ENCODE measurements at regions not wholly inside any gene's neighbourhood (a gene's known extent, or its start where the extent isn't known, plus 50 kb on each side); places are given as distances from the start of the nearest gene placed in this dataset.
"Not testable (repeated sequence)": the region's sequence is repeated elsewhere in the genome, so short reads cannot be mapped to it uniquely, and the experiment has no call there.

DNA sequence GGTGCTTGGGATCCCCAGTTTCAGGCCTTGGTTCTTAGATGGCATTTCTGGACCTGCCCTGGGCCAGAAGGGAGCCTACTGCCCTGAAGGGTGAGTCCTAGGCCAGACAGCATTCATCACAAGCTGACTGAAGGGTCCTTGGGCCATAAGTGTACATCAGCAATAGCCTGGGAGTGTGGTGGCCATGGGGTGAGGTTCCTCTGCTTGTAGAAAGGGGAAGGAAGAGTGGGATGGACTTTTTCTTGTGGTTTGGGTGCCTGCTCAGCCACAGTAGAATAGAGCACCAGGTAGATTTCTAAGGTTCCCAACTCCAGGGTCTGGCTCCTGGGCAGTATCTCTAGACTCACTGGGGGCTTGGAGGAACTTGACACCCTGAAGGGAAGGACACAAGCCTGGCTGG is 95.2 kb upstream of the PHF24 start:
- no peak for ATAC-seq
- TF ChIP-seq, protein P1, sequence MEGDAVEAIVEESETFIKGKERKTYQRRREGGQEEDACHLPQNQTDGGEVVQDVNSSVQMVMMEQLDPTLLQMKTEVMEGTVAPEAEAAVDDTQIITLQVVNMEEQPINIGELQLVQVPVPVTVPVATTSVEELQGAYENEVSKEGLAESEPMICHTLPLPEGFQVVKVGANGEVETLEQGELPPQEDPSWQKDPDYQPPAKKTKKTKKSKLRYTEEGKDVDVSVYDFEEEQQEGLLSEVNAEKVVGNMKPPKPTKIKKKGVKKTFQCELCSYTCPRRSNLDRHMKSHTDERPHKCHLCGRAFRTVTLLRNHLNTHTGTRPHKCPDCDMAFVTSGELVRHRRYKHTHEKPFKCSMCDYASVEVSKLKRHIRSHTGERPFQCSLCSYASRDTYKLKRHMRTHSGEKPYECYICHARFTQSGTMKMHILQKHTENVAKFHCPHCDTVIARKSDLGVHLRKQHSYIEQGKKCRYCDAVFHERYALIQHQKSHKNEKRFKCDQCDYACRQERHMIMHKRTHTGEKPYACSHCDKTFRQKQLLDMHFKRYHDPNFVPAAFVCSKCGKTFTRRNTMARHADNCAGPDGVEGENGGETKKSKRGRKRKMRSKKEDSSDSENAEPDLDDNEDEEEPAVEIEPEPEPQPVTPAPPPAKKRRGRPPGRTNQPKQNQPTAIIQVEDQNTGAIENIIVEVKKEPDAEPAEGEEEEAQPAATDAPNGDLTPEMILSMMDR (IDR thresholded peaks at IDR 0.05) = no peak
- H3K9me3 ChIP-seq = no peaks in the 10 kb centered on the region
- H3K4me3 ChIP-seq = no peak overlapping the region
- no peaks in the 10 kb centered on the region for H3K36me3 ChIP-seq
- intact Hi-C loops (cut with DNase I) = no loop called here
- no peaks in the 10 kb centered on the region for H3K27me3 ChIP-seq
- no peaks in the 10 kb centered on the region for H3K4me1 ChIP-seq
- DNase-seq = no peak
- no peak overlapping the region for H3K27ac ChIP-seq

DNA sequence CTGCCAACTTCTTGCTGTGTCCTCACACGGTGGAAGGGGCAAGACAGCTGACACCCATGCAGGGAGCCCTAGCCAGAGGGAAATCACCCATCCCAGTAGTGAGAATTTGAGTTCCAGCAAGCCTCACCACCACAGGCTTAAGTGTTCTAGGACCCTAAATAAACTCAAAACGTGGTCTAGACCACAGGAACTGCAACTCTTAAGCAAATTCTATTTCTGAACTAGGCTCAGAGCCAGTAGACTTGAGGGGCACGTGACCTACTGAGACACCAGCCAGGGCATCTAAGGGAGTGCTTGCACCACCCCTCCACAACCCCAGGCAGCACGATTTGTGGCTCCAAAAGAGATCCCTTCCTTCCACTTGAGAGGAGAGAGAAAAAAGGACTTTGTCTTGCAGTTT is 96.0 kb upstream of the PHF24 start:
- H3K4me1 ChIP-seq = no peaks in the 10 kb centered on the region
- no peak for DNase-seq
- no peak for ATAC-seq
- H3K9me3 ChIP-seq = no peaks in the 10 kb centered on the region
- no peaks in the 10 kb centered on the region for H3K36me3 ChIP-seq
- intact Hi-C loops (cut with DNase I) = no loop called here
- H3K27ac ChIP-seq = no peak overlapping the region
- H3K4me3 ChIP-seq = no peak overlapping the region
- TF ChIP-seq, protein P1 (IDR thresholded peaks at IDR 0.05) = no peak
- H3K27me3 ChIP-seq = no peaks in the 10 kb centered on the region

DNA sequence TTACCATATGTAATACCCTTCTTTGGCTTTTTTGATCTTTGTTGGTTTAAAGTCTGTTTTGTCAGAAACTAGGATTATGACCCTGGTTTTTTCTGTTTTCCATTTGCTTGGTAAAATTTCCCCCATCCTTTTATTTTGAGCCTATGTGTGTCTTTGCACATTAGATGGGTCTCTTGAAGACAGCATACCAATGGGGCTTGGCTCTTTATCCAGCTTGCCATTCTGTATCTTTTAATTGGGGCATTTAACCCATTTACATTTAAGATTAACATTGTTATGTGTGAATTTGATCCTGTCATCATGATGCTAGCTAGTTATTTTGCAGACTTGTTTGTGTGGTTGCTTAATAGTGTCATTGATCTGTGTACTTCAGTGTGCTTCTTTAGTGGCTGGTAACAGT is 103.1 kb upstream of the PHF24 start:
- H3K27ac ChIP-seq; ATAC-seq; H3K4me1 ChIP-seq; H3K36me3 ChIP-seq; intact Hi-C loops (cut with DNase I); H3K4me3 ChIP-seq; DNase-seq; H3K27me3 ChIP-seq: not testable (repeated sequence)
- H3K9me3 ChIP-seq = peaks cover 12% of the 10 kb centered on the region

DNA sequence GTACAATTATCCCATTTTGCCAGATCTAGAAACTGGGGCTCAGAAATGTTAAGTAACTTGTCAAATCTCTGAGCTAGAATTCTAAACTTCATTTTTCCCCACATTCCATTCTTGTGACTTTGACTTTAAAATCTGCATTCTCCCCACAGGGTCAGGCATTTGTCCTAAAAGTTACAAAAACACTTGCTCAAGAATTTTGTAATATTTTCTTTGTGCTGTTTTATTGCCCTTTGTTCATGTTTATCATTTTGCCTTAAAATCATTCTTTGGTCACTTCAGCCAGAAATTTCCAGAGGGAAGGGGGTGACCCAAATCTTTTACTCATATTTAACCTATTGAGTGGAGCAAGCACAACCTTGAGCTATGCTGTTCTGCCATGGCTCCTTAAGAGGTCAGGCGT is 120.1 kb upstream of the CCL21 start:
- intact Hi-C loops (cut with DNase I) = no loop called here
- ATAC-seq = no peak
- no peaks in the 10 kb centered on the region for H3K27me3 ChIP-seq
- no peaks in the 10 kb centered on the region for H3K4me1 ChIP-seq
- no peak for DNase-seq
- H3K27ac ChIP-seq = no peak overlapping the region
- TF ChIP-seq, protein P1 (IDR thresholded peaks at IDR 0.05) = no peak
- H3K9me3 ChIP-seq = no peaks in the 10 kb centered on the region
- H3K36me3 ChIP-seq = no peaks in the 10 kb centered on the region
- H3K4me3 ChIP-seq = no peak overlapping the region

DNA sequence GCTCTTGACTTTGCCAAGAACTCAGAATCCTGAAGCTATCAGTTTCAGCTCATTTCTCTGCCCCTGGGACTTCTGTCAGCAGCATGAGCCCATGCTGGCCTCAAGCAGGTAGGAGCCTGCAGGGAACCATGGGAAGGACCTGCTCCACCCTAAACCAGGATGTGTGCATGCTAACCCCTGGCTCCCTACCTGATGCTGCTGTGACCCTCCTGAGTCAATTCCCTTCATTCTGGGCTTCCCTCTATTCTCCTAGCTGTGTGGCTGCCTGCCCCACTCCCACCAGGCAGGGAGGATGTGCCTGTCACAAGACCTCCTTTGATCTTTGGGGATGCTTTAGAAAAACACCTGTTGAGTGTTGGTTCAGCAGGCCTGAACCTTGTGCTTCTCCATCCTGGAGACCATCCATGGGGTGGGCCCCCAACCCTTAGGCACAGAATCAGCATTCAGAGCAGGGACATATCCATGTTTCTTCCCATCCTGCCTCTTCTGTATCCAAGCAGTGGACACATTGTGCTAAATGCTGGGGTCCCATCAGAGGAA is 117.1 kb upstream of the CCL21 start:
- Histone ChIP-seq H3K27me3 (no peaks in the 10 kb centered on the region), H3K27ac (no peak overlapping the region), H3K9me3 (no peaks in the 10 kb centered on the region), H3K36me3 (no peaks in the 10 kb centered on the region), H3K4me3 (no peak overlapping the region), H3K4me1 (no peaks in the 10 kb centered on the region)
- DNase-seq (no peak), ATAC-seq (no peak)
- TF ChIP-seq, protein P1 (IDR thresholded peaks at IDR 0.05) = no peak
- intact Hi-C loops (cut with DNase I) = no loop called here

DNA sequence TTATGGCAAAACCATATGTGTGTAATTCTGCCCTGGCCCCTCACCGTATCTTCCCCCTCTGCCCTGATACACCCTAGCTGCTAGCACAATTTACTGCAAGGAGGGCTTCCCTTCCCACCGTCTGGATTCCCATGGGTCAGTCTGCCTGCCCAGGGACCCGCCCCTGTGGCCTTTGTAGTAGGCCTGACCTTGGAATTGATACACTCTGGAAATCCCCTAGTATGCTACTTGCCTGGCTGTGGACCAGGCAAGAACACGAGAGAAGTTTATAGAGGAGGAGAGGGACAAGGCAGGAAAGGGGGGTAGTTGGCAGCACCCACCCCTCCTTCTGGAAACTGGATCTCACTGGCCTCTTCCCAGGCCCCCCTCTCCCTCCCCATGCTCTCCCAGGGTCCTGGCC is 115.8 kb upstream of the CCL21 start:
- Histone ChIP-seq H3K27me3 (no peaks in the 10 kb centered on the region), H3K27ac (no peak overlapping the region), H3K4me3 (no peak overlapping the region), H3K36me3 (no peaks in the 10 kb centered on the region), H3K9me3 (no peaks in the 10 kb centered on the region), H3K4me1 (no peaks in the 10 kb centered on the region)
- ATAC-seq = no peak
- TF ChIP-seq, protein P1 (IDR thresholded peaks at IDR 0.05) = no peak
- intact Hi-C loops (cut with DNase I) = no loop called here
- DNase-seq = no peak
